22Rv1 (cell line): ENCODE measurements at regions not wholly inside any gene's neighbourhood (a gene's known extent, or its start where the extent isn't known, plus 50 kb on each side); places are given as distances from the start of the nearest gene placed in this dataset.

Experiments
- H3K27ac ChIP-seq: fragments of 450-650 bp; 2 replicates; pipeline ENCODE4 v1.5.1; 2017
- CTCF ChIP-seq: fragments of 450-650 bp; IDR thresholded peaks from 2 replicates; pipeline ENCODE4 v1.5.1; 2017; ENCODE audit warnings: mild to moderate bottlenecking
- ZFX ChIP-seq: fragments of 450-650 bp; IDR thresholded peaks from 2 replicates; pipeline ENCODE4 v1.6.1; 2017; ENCODE audit warnings: antibody characterized with exemption, borderline replicate concordance

- H3K27ac ChIP-seq, result no peak overlapping the region
- TF ChIP-seq CTCF (no peak), ZFX (no peak)
Measured at GRCh38 chrX:75963774-75964173, 178.7 kb upstream of the MAGEE2 start.

- TF ChIP-seq CTCF, result no peak
- no peak for TF ChIP-seq ZFX
- H3K27ac ChIP-seq, result no peak overlapping the region
Measured at GRCh38 chrX:75968293-75968692, 183.2 kb upstream of the MAGEE2 start.

- H3K27ac ChIP-seq, result no peak overlapping the region
- TF ChIP-seq ZFX (no peak), CTCF (no peak)
Measured at GRCh38 chrX:75986976-75987375, 185.9 kb upstream of the PBDC1 start.

GRCh38 chrX:75989806-75990590 lies 182.9 kb upstream of the PBDC1 start:
- H3K27ac ChIP-seq, result no peak overlapping the region
- no peak for TF ChIP-seq CTCF
- no peak for TF ChIP-seq ZFX

- TF ChIP-seq CTCF (no peak), ZFX (no peak)
- H3K27ac ChIP-seq, result no peak overlapping the region
Measured at GRCh38 chrX:75997692-75998091, 175.2 kb upstream of the PBDC1 start.

GRCh38 chrX:76014321-76014720 lies 158.5 kb upstream of the PBDC1 start:
- no peak overlapping the region for H3K27ac ChIP-seq
- no peak for TF ChIP-seq CTCF
- TF ChIP-seq ZFX, result no peak

GRCh38 chrX:76026292-76026691 lies 146.6 kb upstream of the PBDC1 start:
- H3K27ac ChIP-seq, result no peak overlapping the region
- TF ChIP-seq CTCF (no peak), ZFX (no peak)
